IMR-90 (cell line): ENCODE measurements at regions not wholly inside any gene's neighbourhood (a gene's known extent, or its start where the extent isn't known, plus 50 kb on each side); places are given as distances from the start of the nearest gene placed in this dataset.

ENCODE experiments used
- ATAC-seq: fragments of 200-7000 bp; cut with Tn5 transposase; 2 replicates; pipeline ENCODE4 v1.9.1; 2020; ENCODE audit warnings: low read depth, mild to moderate bottlenecking, moderate library complexity
- BruUV-seq: library from RNA; stranded (reverse); fragments of 400-500 nt; replicated peaks from 2 replicates; lab custom pipeline; 2021; lab: Mats Ljungman, UMichigan
- CTCF ChIA-PET: fragments of 300-600 bp; formaldehyde crosslinking; extraction: SDS; loops from one replicate; lab custom pipeline; 2021; ENCODE audit warnings: antibody characterized with exemption; lab: Yijun Ruan, JAX
- POLR2A ChIA-PET: fragments of 300-600 bp; sonication (Branson Sonifier 250); formaldehyde crosslinking; loops from one replicate; lab custom pipeline; 2022; ENCODE audit warnings: antibody characterized with exemption; ENCODE audit not compliant: unreplicated experiment; lab: Charles Lee
- DNase-seq: peaks from one replicate; pipeline ENCODE4 v3.0.0; 2013
- H2AFZ ChIP-seq: replicated peaks from 2 replicates; pipeline ENCODE3; 2013; ENCODE audit warnings: low read length, mild to moderate bottlenecking; ENCODE audit not compliant: poor library complexity
- H2AK5ac ChIP-seq: 2 replicates; pipeline ENCODE4 v1.6.1; 2013; ENCODE audit warnings: low read depth, low read length, inconsistent platforms
- H2AK9ac ChIP-seq: replicated peaks from 2 replicates; pipeline ENCODE3; 2013; ENCODE audit warnings: mild to moderate bottlenecking, low read depth, low read length, moderate library complexity; ENCODE audit not compliant: poor library complexity
- H2BK120ac ChIP-seq: 2 replicates; pipeline ENCODE4 v1.6.1; 2013; ENCODE audit warnings: low read depth, low read length, inconsistent platforms
- H2BK15ac ChIP-seq: 3 replicates; pipeline ENCODE4 v1.6.1; 2013; ENCODE audit warnings: low read depth, low read length, inconsistent platforms
- H2BK20ac ChIP-seq: 2 replicates; pipeline ENCODE4 v1.6.1; 2013; ENCODE audit warnings: low read depth, mild to moderate bottlenecking, inconsistent platforms, low read length, moderate library complexity
- H2BK5ac ChIP-seq: 2 replicates; pipeline ENCODE4 v1.6.1; 2013; ENCODE audit warnings: mild to moderate bottlenecking, low read depth, low read length, inconsistent platforms; ENCODE audit not compliant: poor library complexity, severe bottlenecking
- H3K14ac ChIP-seq: replicated peaks from 2 replicates; pipeline ENCODE4 v1.6.1; 2013; ENCODE audit warnings: low read depth, low read length, inconsistent platforms
- H3K18ac ChIP-seq: 2 replicates; pipeline ENCODE4 v1.6.1; 2013; ENCODE audit warnings: low read depth, low read length, control low read depth
- H3K23ac ChIP-seq: 2 replicates; pipeline ENCODE4 v1.6.1; 2013; ENCODE audit warnings: low read depth, low read length, inconsistent platforms
- H3K27ac ChIP-seq: 2 replicates; pipeline ENCODE4 v1.5.1; 2013; ENCODE audit warnings: mild to moderate bottlenecking, control low read depth, low read length; ENCODE audit not compliant: insufficient read depth
- H3K27me3 ChIP-seq: 2 replicates; pipeline ENCODE4 v1.6.1; 2013; ENCODE audit warnings: low read length; ENCODE audit not compliant: control insufficient read depth, insufficient read depth
- H3K36me3 ChIP-seq: 2 replicates; pipeline ENCODE4 v1.6.1; 2013; ENCODE audit warnings: low read length, mixed read lengths; ENCODE audit not compliant: control insufficient read depth, insufficient read depth
- H3K4ac ChIP-seq: 2 replicates; pipeline ENCODE4 v1.6.1; 2013; ENCODE audit warnings: low read depth, low read length, inconsistent platforms
- H3K4me1 ChIP-seq: 2 replicates; pipeline ENCODE4 v1.6.1; 2013; ENCODE audit warnings: low read length, mixed read lengths; ENCODE audit not compliant: control insufficient read depth, insufficient read depth
- H3K4me2 ChIP-seq: 2 replicates; pipeline ENCODE4 v1.6.1; 2013; ENCODE audit warnings: low read depth, mild to moderate bottlenecking, control low read depth, low read length, moderate library complexity
- H3K4me3 ChIP-seq: 2 replicates; pipeline ENCODE4 v1.5.1; 2013; ENCODE audit warnings: low read depth, mild to moderate bottlenecking, control low read depth, low read length, moderate library complexity; ENCODE audit not compliant: insufficient read depth
- H3K56ac ChIP-seq: 2 replicates; pipeline ENCODE4 v1.6.1; 2013; ENCODE audit warnings: low read length, inconsistent platforms; ENCODE audit not compliant: insufficient read depth; ENCODE audit errors: extremely low read depth
- H3K79me1 ChIP-seq, 2 experiments: 2 replicates each; pipeline ENCODE4 v1.6.1; 2013; ENCODE audit warnings: low read length in 2 of 2, inconsistent platforms in 1 of 2, low read depth in 1 of 2
- H3K9ac ChIP-seq: 2 replicates; pipeline ENCODE4 v1.6.1; 2013; ENCODE audit warnings: low read depth, low read length, control low read depth
- H3K9me1 ChIP-seq: 2 replicates; pipeline ENCODE4 v1.6.1; 2013; ENCODE audit warnings: low read length, inconsistent platforms; ENCODE audit not compliant: insufficient read depth
- H3K9me3 ChIP-seq: 2 replicates; pipeline ENCODE4 v1.6.1; 2013; ENCODE audit warnings: low read length; ENCODE audit not compliant: control insufficient read depth, insufficient read depth
- H4K20me1 ChIP-seq: 2 replicates; pipeline ENCODE4 v1.6.1; 2013; ENCODE audit warnings: low read length, inconsistent platforms; ENCODE audit not compliant: insufficient read depth
- H4K5ac ChIP-seq: 2 replicates; pipeline ENCODE4 v1.6.1; 2013; ENCODE audit warnings: mild to moderate bottlenecking, low read depth, low read length, control low read depth
- H4K8ac ChIP-seq, 2 experiments: 2 replicates each; pipeline ENCODE4 v1.6.1; 2013; ENCODE audit warnings: low read depth in 2 of 2, low read length in 2 of 2, control low read depth in 1 of 2, inconsistent platforms in 1 of 2
- H4K91ac ChIP-seq: 2 replicates; pipeline ENCODE4 v1.6.1; 2013; ENCODE audit warnings: low read depth, low read length, inconsistent platforms; ENCODE audit not compliant: insufficient read depth
- BHLHE40 ChIP-seq: fragments of 150-350 bp; IDR thresholded peaks from 2 replicates; pipeline ENCODE4 v1.6.1; 2016; ENCODE audit warnings: mild to moderate bottlenecking, low read depth, low read length
- CEBPB ChIP-seq: IDR thresholded peaks from 2 replicates; pipeline ENCODE4 v1.6.1; 2012; ENCODE audit warnings: low read depth, low read length, improper control_type of control experiment
- CHD1 ChIP-seq: IDR thresholded peaks from 2 replicates; pipeline ENCODE4 v1.6.1; 2012; ENCODE audit warnings: low read depth, low read length, improper control_type of control experiment
- ELK1 ChIP-seq: fragments of 150-350 bp; IDR thresholded peaks from 2 replicates; pipeline ENCODE4 v1.6.1; 2016; ENCODE audit warnings: low read depth, mild to moderate bottlenecking, low read length, moderate library complexity, borderline replicate concordance
- FOS ChIP-seq: fragments of 150-350 bp; IDR thresholded peaks from 2 replicates; pipeline ENCODE4 v1.6.1; 2016; ENCODE audit warnings: low read depth, low read length
- MAFK ChIP-seq: IDR thresholded peaks from 2 replicates; pipeline ENCODE4 v1.6.1; 2012; ENCODE audit warnings: low read depth, low read length, improper control_type of control experiment
- MAZ ChIP-seq: IDR thresholded peaks from 2 replicates; pipeline ENCODE4 v1.6.1; 2012; ENCODE audit warnings: low read depth, mild to moderate bottlenecking, low read length, improper control_type of control experiment, moderate library complexity, borderline replicate concordance
- MXI1 ChIP-seq: IDR thresholded peaks from 2 replicates; pipeline ENCODE4 v1.6.1; 2012; ENCODE audit warnings: low read depth, mild to moderate bottlenecking, low read length, moderate library complexity, borderline replicate concordance
- NFE2L2 ChIP-seq: fragments of 150-350 bp; IDR thresholded peaks from 2 replicates; pipeline ENCODE4 v1.6.1; 2016; ENCODE audit warnings: low read depth, mild to moderate bottlenecking, low read length
- POLR2A ChIP-seq: IDR thresholded peaks from 2 replicates; pipeline ENCODE4 v1.6.1; 2012; ENCODE audit warnings: mild to moderate bottlenecking, low read depth, low read length
- RFX5 ChIP-seq: IDR thresholded peaks from 2 replicates; pipeline ENCODE4 v1.8.0; 2012; ENCODE audit warnings: low read depth, mild to moderate bottlenecking, low read length, moderate library complexity
- SMC3 ChIP-seq: fragments of 150-350 bp; IDR thresholded peaks from 2 replicates; pipeline ENCODE4 v1.6.1; 2016; ENCODE audit warnings: low read depth, mild to moderate bottlenecking, antibody characterized with exemption, low read length, moderate library complexity
- WGBS, 2 experiments: methylation state at CpG; one replicate each; pipeline versions ENCODE4 v1.1.5 to v1.1.7; 2013; ENCODE audit warnings: missing lambda C conversion rate in 2 of 2; ENCODE audit not compliant: insufficient read length in 1 of 2; ENCODE audit errors: extremely low coverage in 2 of 2; 5-methylcytosine and 5-hydroxymethylcytosine counted together
- dilution Hi-C: fragments of 300-500 bp; cut with HindIII; formaldehyde crosslinking; loops from one replicate; pipeline ENCODE4 v1.14.3; 2018; ENCODE audit warnings: low sequenced_read_pairs; ENCODE audit not compliant: unreplicated experiment
- in situ Hi-C: fragments of 300-500 bp; cut with MboI; formaldehyde crosslinking; loops from 3 replicates; pipeline ENCODE4 v1.14.3; 2019; ENCODE audit warnings: low sequenced_read_pairs, inconsistent platforms, mixed read lengths
- intact Hi-C: fragments of 100-400 bp; cut with micrococcal nuclease; formaldehyde crosslinking; loops from 2 replicates; pipeline ENCODE4 v1.10.0; 2022
- TF ChIP-seq, protein P1 (sequence below): fragments of 150-350 bp; IDR thresholded peaks from 2 replicates; pipeline ENCODE4 v1.6.1; 2017; ENCODE audit warnings: mild to moderate bottlenecking, antibody characterized with exemption, low read length, low read depth
- TF ChIP-seq, protein P2 (sequence below): conservative IDR thresholded peaks from 2 replicates; pipeline ENCODE4 v1.5.1; 2012; ENCODE audit warnings: mild to moderate bottlenecking, low read depth, low read length, improper control_type of control experiment

DNA sequence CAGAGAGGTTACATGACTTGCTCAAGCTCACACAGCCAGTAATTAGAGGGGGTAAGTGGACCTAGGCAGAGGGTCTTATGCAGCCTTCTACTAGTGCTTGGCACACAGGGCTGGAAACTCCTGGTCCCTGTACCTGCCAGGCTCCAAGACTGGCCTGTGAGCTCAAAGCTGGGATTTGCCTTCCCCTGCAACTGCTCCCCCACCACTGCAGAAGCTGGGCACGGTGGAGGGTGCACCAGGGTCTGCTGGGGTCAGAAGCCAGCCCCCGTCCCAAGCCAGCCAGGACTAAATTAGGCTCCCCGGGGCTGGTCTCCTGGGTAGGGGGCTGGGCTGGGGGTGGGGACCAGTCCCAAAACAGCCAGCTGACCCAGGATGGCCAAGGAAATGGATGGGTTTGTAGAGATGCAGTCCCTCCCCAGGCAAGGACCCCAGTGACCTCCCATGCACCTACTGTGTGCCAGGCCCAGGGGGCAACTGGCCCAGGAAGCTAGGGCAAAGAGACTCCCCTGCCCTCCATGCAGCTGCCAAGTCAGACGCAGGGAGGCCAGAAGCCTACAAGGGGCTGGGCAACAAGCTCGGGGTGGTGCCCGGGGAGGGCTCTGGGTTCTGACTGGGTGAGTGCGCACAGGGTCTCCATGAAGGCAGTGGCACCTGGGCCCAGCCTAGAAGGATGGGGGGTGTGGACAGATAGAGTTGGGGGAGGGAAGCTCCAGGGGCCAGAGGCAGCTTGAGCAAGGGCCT lies 51.8 kb upstream of the LINGO1 start:
- H3K27me3 ChIP-seq, result peaks cover 42% of the 10 kb centered on the region
- TF ChIP-seq SMC3 (no peak), MAZ (no peak), POLR2A (no peak), CHD1 (no peak), FOS (no peak), ELK1 (no peak), NFE2L2 (no peak), MXI1 (no peak), CEBPB (no peak), BHLHE40 (no peak), RFX5 (no peak), MAFK (no peak)
- TF ChIP-seq, protein P1, sequence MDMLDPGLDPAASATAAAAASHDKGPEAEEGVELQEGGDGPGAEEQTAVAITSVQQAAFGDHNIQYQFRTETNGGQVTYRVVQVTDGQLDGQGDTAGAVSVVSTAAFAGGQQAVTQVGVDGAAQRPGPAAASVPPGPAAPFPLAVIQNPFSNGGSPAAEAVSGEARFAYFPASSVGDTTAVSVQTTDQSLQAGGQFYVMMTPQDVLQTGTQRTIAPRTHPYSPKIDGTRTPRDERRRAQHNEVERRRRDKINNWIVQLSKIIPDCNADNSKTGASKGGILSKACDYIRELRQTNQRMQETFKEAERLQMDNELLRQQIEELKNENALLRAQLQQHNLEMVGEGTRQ, result no peak
- TF ChIP-seq, protein P2, sequence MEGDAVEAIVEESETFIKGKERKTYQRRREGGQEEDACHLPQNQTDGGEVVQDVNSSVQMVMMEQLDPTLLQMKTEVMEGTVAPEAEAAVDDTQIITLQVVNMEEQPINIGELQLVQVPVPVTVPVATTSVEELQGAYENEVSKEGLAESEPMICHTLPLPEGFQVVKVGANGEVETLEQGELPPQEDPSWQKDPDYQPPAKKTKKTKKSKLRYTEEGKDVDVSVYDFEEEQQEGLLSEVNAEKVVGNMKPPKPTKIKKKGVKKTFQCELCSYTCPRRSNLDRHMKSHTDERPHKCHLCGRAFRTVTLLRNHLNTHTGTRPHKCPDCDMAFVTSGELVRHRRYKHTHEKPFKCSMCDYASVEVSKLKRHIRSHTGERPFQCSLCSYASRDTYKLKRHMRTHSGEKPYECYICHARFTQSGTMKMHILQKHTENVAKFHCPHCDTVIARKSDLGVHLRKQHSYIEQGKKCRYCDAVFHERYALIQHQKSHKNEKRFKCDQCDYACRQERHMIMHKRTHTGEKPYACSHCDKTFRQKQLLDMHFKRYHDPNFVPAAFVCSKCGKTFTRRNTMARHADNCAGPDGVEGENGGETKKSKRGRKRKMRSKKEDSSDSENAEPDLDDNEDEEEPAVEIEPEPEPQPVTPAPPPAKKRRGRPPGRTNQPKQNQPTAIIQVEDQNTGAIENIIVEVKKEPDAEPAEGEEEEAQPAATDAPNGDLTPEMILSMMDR, result no peak
- H3K4me2 ChIP-seq, result no peak overlapping the region
- no peaks in the 10 kb centered on the region for H3K79me1 ChIP-seq
- in situ Hi-C loops, result no loop called here
- intact Hi-C loops, result no loop called here
- no peak overlapping the region for H3K4me3 ChIP-seq
- no peaks in the 10 kb centered on the region for H3K36me3 ChIP-seq
- no peak overlapping the region for H3K23ac ChIP-seq
- no peak overlapping the region for H3K56ac ChIP-seq
- H4K5ac ChIP-seq, result no peak overlapping the region
- no peak overlapping the region for H2BK15ac ChIP-seq
- no peak overlapping the region for H3K18ac ChIP-seq
- H2AFZ ChIP-seq, result no peak overlapping the region
- no peaks in the 10 kb centered on the region for H4K20me1 ChIP-seq
- ATAC-seq (no peak), DNase-seq (no peak)
- no peaks in the 10 kb centered on the region for H3K9me3 ChIP-seq
- H4K8ac ChIP-seq, result no peak overlapping the region
- H3K4me1 ChIP-seq, result no peaks in the 10 kb centered on the region
- CTCF ChIA-PET, result no interaction called here
- H3K9ac ChIP-seq, result no peak overlapping the region
- no TSS peak for BruUV-seq
- H3K4ac ChIP-seq, result no peak overlapping the region
- WGBS, 2 experiments, result 43% methylated on average over 3 of the region's 7 CpGs; no CpG with 5 or more reads in 1 of the 2 experiments
- dilution Hi-C loops, result no loop called here
- no peak overlapping the region for H2AK9ac ChIP-seq
- no peaks in the 10 kb centered on the region for H3K9me1 ChIP-seq
- no peak overlapping the region for H3K14ac ChIP-seq
- no peak overlapping the region for H3K27ac ChIP-seq
- no peak overlapping the region for H2BK5ac ChIP-seq
- POLR2A ChIA-PET, result no interaction called here
- H2AK5ac ChIP-seq, result no peak overlapping the region
- no peak overlapping the region for H2BK120ac ChIP-seq
- no peak overlapping the region for H4K91ac ChIP-seq
- no peak overlapping the region for H2BK20ac ChIP-seq
